CD4-positive, alpha-beta T cell (primary cell): ENCODE measurements at regions not wholly inside any gene's neighbourhood (a gene's known extent, or its start where the extent isn't known, plus 50 kb on each side); places are given as distances from the start of the nearest gene placed in this dataset.

ENCODE experiments used
- ATAC-seq: fragments of 200-7000 bp; cut with Tn5 transposase; one replicate; pipeline ENCODE4 v1.10.0; 2022; ENCODE audit warnings: mild to moderate bottlenecking; ENCODE audit not compliant: poor library complexity
- CTCF ChIA-PET: fragments of 350-600 bp; sonication (Branson Sonifier 250); formaldehyde crosslinking; loops from one replicate; lab custom pipeline; 2021; ENCODE audit warnings: antibody characterized with exemption, inconsistent platforms; lab: Charles Lee
- POLR2A ChIA-PET: fragments of 350-600 bp; sonication (Branson Sonifier 250); formaldehyde crosslinking; loops from one replicate; lab custom pipeline; 2021; ENCODE audit warnings: antibody characterized with exemption, inconsistent platforms; lab: Charles Lee
- DNase-seq, 14 experiments: peaks; one replicate each; pipeline ENCODE4 v3.0.0-alpha.2; 2013 to 2020; ENCODE audit warnings: mixed read lengths in 2 of 14
- H3K27ac ChIP-seq, 2 donors: one replicate each; pipeline versions ENCODE4 v1.5.1 to v1.7.0; 2013; ENCODE audit warnings: low read length in 2 of 2, low read depth in 1 of 2, mild to moderate bottlenecking in 1 of 2
- H3K27me3 ChIP-seq, 2 experiments: 1 replicate in 1 of 2; 2 replicates in 1 of 2; pipeline versions ENCODE4 v1.6.1 to v1.7.0; 2013; ENCODE audit warnings: low read length in 2 of 2, control low read depth in 1 of 2, mild to moderate bottlenecking in 1 of 2, moderate library complexity in 1 of 2; ENCODE audit not compliant: insufficient read depth in 2 of 2, control insufficient read depth in 1 of 2
- H3K36me3 ChIP-seq: one replicate; pipeline ENCODE4 v1.6.1; 2013; ENCODE audit warnings: low read length, control low read depth; ENCODE audit not compliant: insufficient read depth
- H3K4me1 ChIP-seq: one replicate; pipeline ENCODE4 v1.6.1; 2013; ENCODE audit warnings: low read length, control low read depth; ENCODE audit not compliant: insufficient read depth
- H3K4me3 ChIP-seq: one replicate; pipeline ENCODE4 v1.5.1; 2013; ENCODE audit warnings: mild to moderate bottlenecking, low read length, moderate library complexity
- H3K9me3 ChIP-seq, 2 experiments: 1 replicate in 1 of 2; 2 replicates in 1 of 2; pipeline versions ENCODE4 v1.6.1 to v1.7.0; 2013; ENCODE audit warnings: low read length in 2 of 2, mild to moderate bottlenecking in 2 of 2, control low read depth in 1 of 2, moderate library complexity in 1 of 2; ENCODE audit not compliant: control insufficient read depth in 1 of 2, insufficient read depth in 1 of 2
- H3K27ac Mint-ChIP-seq: one replicate; pipeline ENCODE4 v1.8.0; 2020; ENCODE audit warnings: mixed read lengths
- H3K27me3 Mint-ChIP-seq: one replicate; pipeline ENCODE4 v1.8.0; 2021; ENCODE audit warnings: mixed read lengths
- H3K36me3 Mint-ChIP-seq: one replicate; pipeline ENCODE4 v1.8.0; 2021; ENCODE audit warnings: low read depth, mixed read lengths
- H3K4me1 Mint-ChIP-seq: one replicate; pipeline ENCODE4 v1.8.0; 2021; ENCODE audit warnings: low read depth, mixed read lengths
- H3K4me3 Mint-ChIP-seq: one replicate; pipeline ENCODE4 v1.8.0; 2020; ENCODE audit warnings: mild to moderate bottlenecking, mixed read lengths
- H3K9me3 Mint-ChIP-seq: one replicate; pipeline ENCODE4 v1.8.0; 2020; ENCODE audit warnings: mixed read lengths
- intact Hi-C, 2 experiments: fragments of 100-400 bp; cut with DNase I in 1 of 2; cut with micrococcal nuclease in 1 of 2; formaldehyde crosslinking; loops; one replicate each; pipeline versions ENCODE4 v1.15.1 to v1.9.0; 2023 to 2025; cut with DNase I, micrococcal nuclease
- TF ChIP-seq, protein P1 (sequence below): fragments of 200-600 bp; IDR thresholded peaks from one replicate; pipeline ENCODE4 v1.8.0; 2022; ENCODE audit warnings: antibody characterized with exemption, mild to moderate bottlenecking

DNA sequence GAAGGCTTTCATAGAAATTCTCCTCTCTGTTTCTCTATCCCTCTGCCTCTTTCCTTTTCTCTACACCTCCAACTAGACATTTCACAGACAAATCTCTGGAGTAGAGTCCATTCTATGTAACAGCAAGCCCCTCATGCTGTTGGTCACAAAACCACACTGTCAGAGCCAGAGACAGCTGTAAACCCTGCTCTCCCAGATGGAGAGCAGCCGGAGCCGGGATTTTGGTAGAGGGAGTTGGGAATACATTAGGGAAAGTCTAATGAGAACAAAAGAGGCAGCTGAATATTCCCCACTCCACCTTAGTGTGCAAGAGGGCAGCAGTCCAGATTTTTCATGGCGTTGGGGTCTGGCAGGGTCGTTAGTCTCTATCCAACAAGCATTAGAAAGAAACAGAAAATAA lies 68.3 kb upstream of the EDN1 start:
- H3K27ac ChIP-seq = no peak overlapping the region
- H3K9me3 Mint-ChIP-seq = no peaks in the 10 kb centered on the region
- H3K27me3 ChIP-seq = no peaks in the 10 kb centered on the region
- no peak overlapping the region for H3K4me3 Mint-ChIP-seq
- DNase-seq (no peak), ATAC-seq (no peak)
- intact Hi-C loops = no loop called here
- H3K27ac Mint-ChIP-seq = no peak overlapping the region
- TF ChIP-seq, protein P1, sequence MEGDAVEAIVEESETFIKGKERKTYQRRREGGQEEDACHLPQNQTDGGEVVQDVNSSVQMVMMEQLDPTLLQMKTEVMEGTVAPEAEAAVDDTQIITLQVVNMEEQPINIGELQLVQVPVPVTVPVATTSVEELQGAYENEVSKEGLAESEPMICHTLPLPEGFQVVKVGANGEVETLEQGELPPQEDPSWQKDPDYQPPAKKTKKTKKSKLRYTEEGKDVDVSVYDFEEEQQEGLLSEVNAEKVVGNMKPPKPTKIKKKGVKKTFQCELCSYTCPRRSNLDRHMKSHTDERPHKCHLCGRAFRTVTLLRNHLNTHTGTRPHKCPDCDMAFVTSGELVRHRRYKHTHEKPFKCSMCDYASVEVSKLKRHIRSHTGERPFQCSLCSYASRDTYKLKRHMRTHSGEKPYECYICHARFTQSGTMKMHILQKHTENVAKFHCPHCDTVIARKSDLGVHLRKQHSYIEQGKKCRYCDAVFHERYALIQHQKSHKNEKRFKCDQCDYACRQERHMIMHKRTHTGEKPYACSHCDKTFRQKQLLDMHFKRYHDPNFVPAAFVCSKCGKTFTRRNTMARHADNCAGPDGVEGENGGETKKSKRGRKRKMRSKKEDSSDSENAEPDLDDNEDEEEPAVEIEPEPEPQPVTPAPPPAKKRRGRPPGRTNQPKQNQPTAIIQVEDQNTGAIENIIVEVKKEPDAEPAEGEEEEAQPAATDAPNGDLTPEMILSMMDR = no peak
- ChIA-PET CTCF (no interaction called here), POLR2A (no interaction called here)
- H3K27me3 Mint-ChIP-seq = no peaks in the 10 kb centered on the region
- no peak overlapping the region for H3K4me3 ChIP-seq
- no peaks in the 10 kb centered on the region for H3K36me3 ChIP-seq
- no peaks in the 10 kb centered on the region for H3K4me1 Mint-ChIP-seq
- no peaks in the 10 kb centered on the region for H3K36me3 Mint-ChIP-seq
- H3K9me3 ChIP-seq = no peaks in the 10 kb centered on the region
- no peaks in the 10 kb centered on the region for H3K4me1 ChIP-seq

- TF ChIP-seq, protein P1 = no peak
- H3K27ac Mint-ChIP-seq = no peak overlapping the region
- no peak overlapping the region for H3K27ac ChIP-seq
- no peaks in the 10 kb centered on the region for H3K4me1 ChIP-seq
- no peak overlapping the region for H3K4me3 Mint-ChIP-seq
- CTCF ChIA-PET = no interaction called here
- DNase-seq = no peak
- H3K4me1 Mint-ChIP-seq = no peaks in the 10 kb centered on the region
- no peaks in the 10 kb centered on the region for H3K36me3 Mint-ChIP-seq
- no peak overlapping the region for H3K4me3 ChIP-seq
- intact Hi-C loops = no loop called here
- no peak for ATAC-seq
- no peaks in the 10 kb centered on the region for H3K27me3 ChIP-seq
- H3K36me3 ChIP-seq = no peaks in the 10 kb centered on the region
- no peaks in the 10 kb centered on the region for H3K9me3 ChIP-seq
- H3K9me3 Mint-ChIP-seq = no peaks in the 10 kb centered on the region
- POLR2A ChIA-PET = no interaction called here
- H3K27me3 Mint-ChIP-seq = no peaks in the 10 kb centered on the region
These were observed 67.5 kb upstream of the EDN1 start for GRCh38 chr6:12222405-12223366.

GRCh38 chr6:12223383-12223782 lies 66.8 kb upstream of the EDN1 start:
- Mint-ChIP-seq H3K9me3 (no peaks in the 10 kb centered on the region), H3K4me3 (no peak overlapping the region), H3K4me1 (no peaks in the 10 kb centered on the region), H3K27me3 (no peaks in the 10 kb centered on the region), H3K36me3 (no peaks in the 10 kb centered on the region), H3K27ac (no peak overlapping the region)
- DNase-seq (no peak), ATAC-seq (no peak)
- no peak overlapping the region for H3K27ac ChIP-seq
- intact Hi-C loops = no loop called here
- H3K27me3 ChIP-seq = no peaks in the 10 kb centered on the region
- H3K9me3 ChIP-seq = no peaks in the 10 kb centered on the region
- POLR2A ChIA-PET = no interaction called here
- H3K36me3 ChIP-seq = no peaks in the 10 kb centered on the region
- H3K4me1 ChIP-seq = no peaks in the 10 kb centered on the region
- CTCF ChIA-PET = no interaction called here
- H3K4me3 ChIP-seq = no peak overlapping the region
- TF ChIP-seq, protein P1 = no peak
